Parathyroid adenoma (tissue), 2 donors: ENCODE measurements at regions not wholly inside any gene's neighbourhood (a gene's known extent, or its start where the extent isn't known, plus 50 kb on each side); places are given as distances from the start of the nearest gene placed in this dataset.

ENCODE experiments used
- H2AFZ ChIP-seq: fragments of 300-600 bp; sonication (generic); one replicate; pipeline ENCODE4 v1.7.0; 2017; ENCODE audit warnings: antibody characterized with exemption, mild to moderate bottlenecking
- H3K27ac ChIP-seq: fragments of 300-600 bp; sonication (generic); one replicate; pipeline ENCODE4 v1.7.0; 2017
- H3K27me3 ChIP-seq: fragments of 300-600 bp; sonication (generic); one replicate; pipeline ENCODE4 v1.7.0; 2017; ENCODE audit warnings: low read length; ENCODE audit not compliant: control insufficient read depth, insufficient read depth
- H3K36me3 ChIP-seq: fragments of 300-600 bp; sonication (generic); one replicate; pipeline ENCODE4 v1.7.0; 2017; ENCODE audit warnings: low read length; ENCODE audit not compliant: control insufficient read depth, insufficient read depth
- H3K4me1 ChIP-seq: fragments of 300-600 bp; sonication (generic); one replicate; pipeline ENCODE4 v1.7.0; 2017; ENCODE audit warnings: control low read depth
- H3K4me2 ChIP-seq: fragments of 300-600 bp; sonication (generic); one replicate; pipeline ENCODE4 v1.7.0; 2017; ENCODE audit warnings: low read length
- H3K4me3 ChIP-seq: fragments of 300-600 bp; sonication (generic); one replicate; pipeline ENCODE4 v1.7.0; 2017; ENCODE audit warnings: low read depth, low read length
- H3K79me2 ChIP-seq: fragments of 300-600 bp; sonication (generic); one replicate; pipeline ENCODE4 v1.7.0; 2017; ENCODE audit warnings: control low read depth
- H3K9ac ChIP-seq: fragments of 300-600 bp; sonication (generic); one replicate; pipeline ENCODE4 v1.7.0; 2017; ENCODE audit warnings: mild to moderate bottlenecking
- H3K9me3 ChIP-seq: fragments of 300-600 bp; sonication (generic); one replicate; pipeline ENCODE4 v1.7.0; 2017; ENCODE audit warnings: low read length; ENCODE audit not compliant: control insufficient read depth
- TF ChIP-seq, protein P1 (sequence below): fragments of 300-600 bp; sonication (generic); IDR thresholded peaks from one replicate; pipeline ENCODE4 v1.7.0; 2017; ENCODE audit warnings: antibody characterized with exemption, mild to moderate bottlenecking
- donor health status: primary hyperparathyroidism.

DNA sequence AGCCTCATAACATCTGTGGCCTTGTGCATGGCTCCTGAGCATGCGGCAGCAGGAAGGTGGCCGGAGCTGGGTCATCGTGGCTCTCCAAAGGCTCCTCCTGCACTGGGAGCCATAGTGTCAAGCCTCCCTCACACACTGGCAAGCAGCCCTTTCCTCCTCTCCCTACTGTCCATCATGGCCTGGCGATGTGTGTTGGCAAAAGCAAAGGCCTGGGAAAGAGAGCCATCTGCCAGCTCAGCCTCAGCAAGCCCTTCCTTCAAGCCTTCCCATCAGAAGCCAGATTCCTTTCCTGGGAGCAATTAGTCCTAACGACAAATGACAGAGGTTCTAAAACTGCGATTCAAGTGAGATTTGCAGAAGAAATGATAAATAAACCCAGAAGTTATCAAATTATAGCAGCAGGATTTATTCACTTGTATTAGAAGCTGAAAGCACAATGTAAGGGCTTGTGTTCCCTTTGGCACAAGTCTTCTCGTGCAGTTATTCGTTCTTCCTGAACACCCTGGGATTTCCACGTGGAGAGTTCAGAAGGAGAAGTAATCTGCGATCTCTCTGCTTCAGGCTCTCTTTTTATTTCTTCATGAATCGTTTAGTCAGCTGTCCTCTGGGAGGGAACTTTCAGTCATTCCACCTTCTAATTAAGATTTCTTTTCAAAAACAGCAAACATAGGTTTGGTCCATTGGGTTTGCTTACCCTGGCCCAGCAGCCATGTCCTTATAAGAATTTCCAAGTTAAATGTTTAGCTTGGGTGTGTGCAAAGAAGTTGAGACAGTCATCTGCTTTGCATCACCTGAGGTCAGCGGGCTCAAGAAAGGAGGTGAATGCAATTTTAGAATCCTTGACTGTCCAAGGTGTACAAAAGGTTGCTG, 110.3 kb upstream of the TMC3 start:
- Histone ChIP-seq H3K9ac (no peak overlapping the region), H3K27ac (no peak overlapping the region), H3K4me1 (no peaks in the 10 kb centered on the region), H3K9me3 (no peaks in the 10 kb centered on the region), H3K4me3 (no peak overlapping the region), H3K79me2 (no peaks in the 10 kb centered on the region), H3K4me2 (no peak overlapping the region), H3K36me3 (no peaks in the 10 kb centered on the region), H3K27me3 (no peaks in the 10 kb centered on the region), H2AFZ (no peak overlapping the region)
- TF ChIP-seq, protein P1, sequence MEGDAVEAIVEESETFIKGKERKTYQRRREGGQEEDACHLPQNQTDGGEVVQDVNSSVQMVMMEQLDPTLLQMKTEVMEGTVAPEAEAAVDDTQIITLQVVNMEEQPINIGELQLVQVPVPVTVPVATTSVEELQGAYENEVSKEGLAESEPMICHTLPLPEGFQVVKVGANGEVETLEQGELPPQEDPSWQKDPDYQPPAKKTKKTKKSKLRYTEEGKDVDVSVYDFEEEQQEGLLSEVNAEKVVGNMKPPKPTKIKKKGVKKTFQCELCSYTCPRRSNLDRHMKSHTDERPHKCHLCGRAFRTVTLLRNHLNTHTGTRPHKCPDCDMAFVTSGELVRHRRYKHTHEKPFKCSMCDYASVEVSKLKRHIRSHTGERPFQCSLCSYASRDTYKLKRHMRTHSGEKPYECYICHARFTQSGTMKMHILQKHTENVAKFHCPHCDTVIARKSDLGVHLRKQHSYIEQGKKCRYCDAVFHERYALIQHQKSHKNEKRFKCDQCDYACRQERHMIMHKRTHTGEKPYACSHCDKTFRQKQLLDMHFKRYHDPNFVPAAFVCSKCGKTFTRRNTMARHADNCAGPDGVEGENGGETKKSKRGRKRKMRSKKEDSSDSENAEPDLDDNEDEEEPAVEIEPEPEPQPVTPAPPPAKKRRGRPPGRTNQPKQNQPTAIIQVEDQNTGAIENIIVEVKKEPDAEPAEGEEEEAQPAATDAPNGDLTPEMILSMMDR: no peak

DNA sequence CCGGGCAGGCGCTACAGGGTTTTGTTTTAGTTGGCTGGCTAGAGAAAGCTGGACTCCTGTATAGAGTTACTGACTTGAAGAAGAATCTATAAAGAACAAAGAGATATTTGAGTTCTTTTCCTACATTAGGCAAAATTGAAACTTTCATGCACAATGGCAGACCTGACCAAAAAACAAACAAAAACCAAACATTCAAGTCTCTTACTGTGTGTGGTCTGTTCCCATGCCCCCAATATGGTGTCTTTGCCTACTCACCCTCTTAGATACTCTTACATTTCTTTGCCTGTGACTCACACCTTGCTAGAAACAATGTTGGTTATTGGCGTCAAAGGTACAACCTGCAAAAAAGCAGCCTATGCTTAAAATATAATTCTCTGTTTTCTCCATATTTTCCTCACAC, 109.5 kb upstream of the TMC3 start:
- Histone ChIP-seq H3K27ac (no peak overlapping the region), H3K4me3 (no peak overlapping the region), H3K9me3 (no peaks in the 10 kb centered on the region), H3K27me3 (no peaks in the 10 kb centered on the region), H2AFZ (no peak overlapping the region), H3K79me2 (no peaks in the 10 kb centered on the region), H3K36me3 (no peaks in the 10 kb centered on the region), H3K4me2 (no peak overlapping the region), H3K9ac (no peak overlapping the region), H3K4me1 (no peaks in the 10 kb centered on the region)
- TF ChIP-seq, protein P1: no peak

DNA sequence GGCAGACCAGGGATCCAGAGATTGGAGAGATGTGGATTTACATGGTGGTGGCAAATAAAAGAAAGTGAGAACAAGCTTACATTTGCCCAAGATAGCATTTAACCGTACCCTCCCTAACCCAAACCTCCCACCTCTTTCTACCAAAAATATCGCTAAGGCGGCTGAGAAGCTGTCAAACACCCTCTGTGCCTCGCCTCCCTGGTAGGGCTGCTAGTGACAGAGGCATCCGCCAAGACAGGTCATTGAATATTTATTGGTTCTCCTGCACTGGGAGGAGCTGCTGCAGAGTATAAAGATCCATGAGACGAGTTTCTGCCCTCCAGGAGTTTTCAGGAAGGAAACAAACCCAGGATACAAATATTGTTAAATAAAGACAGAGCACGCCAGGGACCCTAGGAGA, 107.3 kb upstream of the TMC3 start:
- Histone ChIP-seq H3K79me2 (no peaks in the 10 kb centered on the region), H3K4me3 (no peak overlapping the region), H3K9me3 (no peaks in the 10 kb centered on the region), H3K9ac (no peak overlapping the region), H2AFZ (no peak overlapping the region), H3K27ac (no peak overlapping the region), H3K36me3 (no peaks in the 10 kb centered on the region), H3K4me1 (no peaks in the 10 kb centered on the region), H3K27me3 (no peaks in the 10 kb centered on the region), H3K4me2 (no peak overlapping the region)
- TF ChIP-seq, protein P1: no peak

DNA sequence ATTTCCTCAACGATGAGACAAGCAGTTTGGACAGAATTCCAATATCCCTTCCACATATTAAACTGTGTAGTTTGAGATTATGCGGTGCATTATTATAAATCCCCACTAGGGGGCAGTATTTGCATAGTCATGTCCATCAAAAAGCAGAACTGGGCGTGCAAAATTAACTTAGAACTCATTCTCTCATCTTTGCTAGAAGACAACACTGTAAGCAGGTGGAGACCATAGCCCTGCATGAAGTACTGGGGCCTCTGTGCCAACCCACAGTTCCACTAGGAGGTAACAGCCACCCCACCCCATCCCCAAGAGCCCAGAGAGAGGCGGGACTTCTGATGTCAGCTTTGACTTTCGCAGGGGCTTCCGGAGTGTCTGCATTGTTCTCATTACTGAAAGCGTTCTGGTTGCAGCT, 106.6 kb upstream of the TMC3 start:
- Histone ChIP-seq H3K79me2 (no peaks in the 10 kb centered on the region), H3K9ac (no peak overlapping the region), H3K36me3 (no peaks in the 10 kb centered on the region), H3K27ac (no peak overlapping the region), H3K4me1 (no peaks in the 10 kb centered on the region), H2AFZ (no peak overlapping the region), H3K9me3 (no peaks in the 10 kb centered on the region), H3K4me2 (no peak overlapping the region), H3K4me3 (no peak overlapping the region), H3K27me3 (no peaks in the 10 kb centered on the region)
- TF ChIP-seq, protein P1: peak; percentile 70

DNA sequence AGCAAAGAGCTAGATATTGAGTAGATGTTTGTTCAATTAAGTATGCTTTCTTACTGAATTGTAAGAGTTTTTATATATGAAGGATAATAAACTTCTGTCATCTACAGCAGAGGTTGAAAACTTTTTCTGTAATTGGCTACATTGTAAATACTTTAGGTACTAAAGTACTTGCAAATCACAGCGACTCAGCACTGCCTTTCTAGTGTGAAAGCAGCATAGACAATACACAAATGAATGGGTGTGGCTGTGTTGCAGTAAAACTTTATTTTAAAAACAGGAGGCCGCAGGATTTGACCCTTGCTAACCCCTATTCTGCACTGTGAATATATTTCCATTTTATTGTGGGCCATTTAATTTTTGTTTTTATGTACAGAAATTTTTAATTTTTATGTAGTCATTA, 104.3 kb upstream of the TMC3 start:
- TF ChIP-seq, protein P1: no peak
- Histone ChIP-seq H3K9me3 (no peaks in the 10 kb centered on the region), H3K4me1 (no peaks in the 10 kb centered on the region), H3K79me2 (no peaks in the 10 kb centered on the region), H3K4me2 (no peak overlapping the region), H3K4me3 (no peak overlapping the region), H3K9ac (no peak overlapping the region), H3K27ac (no peak overlapping the region), H3K27me3 (no peaks in the 10 kb centered on the region), H3K36me3 (no peaks in the 10 kb centered on the region), H2AFZ (no peak overlapping the region)
